ENCODE measurements at regions not wholly inside any gene's neighbourhood (a gene's known extent, or its start where the extent isn't known, plus 50 kb on each side); places are given as distances from the start of the nearest gene placed in this dataset.

- TF ChIP-seq, protein P1, sequence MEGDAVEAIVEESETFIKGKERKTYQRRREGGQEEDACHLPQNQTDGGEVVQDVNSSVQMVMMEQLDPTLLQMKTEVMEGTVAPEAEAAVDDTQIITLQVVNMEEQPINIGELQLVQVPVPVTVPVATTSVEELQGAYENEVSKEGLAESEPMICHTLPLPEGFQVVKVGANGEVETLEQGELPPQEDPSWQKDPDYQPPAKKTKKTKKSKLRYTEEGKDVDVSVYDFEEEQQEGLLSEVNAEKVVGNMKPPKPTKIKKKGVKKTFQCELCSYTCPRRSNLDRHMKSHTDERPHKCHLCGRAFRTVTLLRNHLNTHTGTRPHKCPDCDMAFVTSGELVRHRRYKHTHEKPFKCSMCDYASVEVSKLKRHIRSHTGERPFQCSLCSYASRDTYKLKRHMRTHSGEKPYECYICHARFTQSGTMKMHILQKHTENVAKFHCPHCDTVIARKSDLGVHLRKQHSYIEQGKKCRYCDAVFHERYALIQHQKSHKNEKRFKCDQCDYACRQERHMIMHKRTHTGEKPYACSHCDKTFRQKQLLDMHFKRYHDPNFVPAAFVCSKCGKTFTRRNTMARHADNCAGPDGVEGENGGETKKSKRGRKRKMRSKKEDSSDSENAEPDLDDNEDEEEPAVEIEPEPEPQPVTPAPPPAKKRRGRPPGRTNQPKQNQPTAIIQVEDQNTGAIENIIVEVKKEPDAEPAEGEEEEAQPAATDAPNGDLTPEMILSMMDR (optimal IDR thresholded peaks at IDR 0.05 in 1 of 3, IDR thresholded peaks at IDR 0.05 in 1 of 3, conservative IDR thresholded peaks at IDR 0.05 in 1 of 3; ENCODE audit: extremely low read depth in 1 of 3, insufficient read depth in 2 of 3, low read length in 3 of 3) = no peak
- TF ChIP-seq EZH2 (IDR thresholded peaks at IDR 0.05; ENCODE audit: low read length) = no peak
These were observed 275.7 kb downstream of the DAD1 start for GRCh38 chr14:22313172-22313801.
